ENCODE measurements at regions not wholly inside any gene's neighbourhood (a gene's known extent, or its start where the extent isn't known, plus 50 kb on each side); places are given as distances from the start of the nearest gene placed in this dataset.

DNA sequence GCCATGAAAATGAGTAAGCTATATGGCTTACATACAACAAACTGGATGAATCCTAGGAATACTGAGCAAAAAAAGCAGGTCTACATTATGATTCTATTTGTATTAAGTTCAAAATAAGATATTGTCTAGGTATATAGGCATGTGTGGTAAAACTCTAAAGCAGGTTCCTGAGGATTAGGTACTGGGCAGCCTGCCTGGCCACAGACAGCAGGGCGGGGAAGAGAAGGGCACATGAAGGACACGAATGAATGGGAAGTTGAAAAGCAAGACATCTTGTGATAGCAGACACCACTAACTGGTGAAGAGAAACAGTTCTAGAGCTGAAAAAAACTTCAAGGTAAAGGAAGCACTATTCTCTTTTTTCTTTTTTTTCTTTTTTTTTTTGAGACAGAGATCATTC is 72.6 kb upstream of the SLC4A11 start:
- no peak for DNase-seq
- no peak overlapping the region for H3K4me3 ChIP-seq (ENCODE audit: low read length)
- Mint-ChIP-seq H3K9me3 (no peaks in the 10 kb centered on the region), H3K36me3 (ENCODE audit: low read depth) (peaks cover 38% of the 10 kb centered on the region), H3K4me3 (no peak overlapping the region), H3K4me1 (ENCODE audit: low read depth) (no peaks in the 10 kb centered on the region), H3K27me3 (no peaks in the 10 kb centered on the region), H3K27ac (no peak overlapping the region)
- H3K4me1 ChIP-seq (ENCODE audit: insufficient read depth, low read length): no peaks in the 10 kb centered on the region
- H3K9me3 ChIP-seq (ENCODE audit: control insufficient read depth in 1 of 2, insufficient read depth in 1 of 2, low read length in 2 of 2): no peaks in the 10 kb centered on the region
- no peak for ATAC-seq (ENCODE audit: poor library complexity)
- CTCF ChIA-PET: no interaction called here
- intact Hi-C loops (cut with DNase I, micrococcal nuclease): loop anchor here in 1 of 2 experiments (10.0 kb wide), 1 partner anchor 627 kb away; no protein-coding TSS in a partner anchor
- H3K27me3 ChIP-seq (ENCODE audit: control insufficient read depth in 1 of 2, insufficient read depth in 2 of 2, low read length in 2 of 2): no peaks in the 10 kb centered on the region
- POLR2A ChIA-PET: no interaction called here
- H3K27ac ChIP-seq (ENCODE audit: low read depth in 1 of 2, low read length in 2 of 2): no peak overlapping the region
- H3K36me3 ChIP-seq (ENCODE audit: insufficient read depth, low read length): peaks cover 6% of the 10 kb centered on the region
- no peak for TF ChIP-seq CTCF (IDR thresholded peaks at IDR 0.05)

DNA sequence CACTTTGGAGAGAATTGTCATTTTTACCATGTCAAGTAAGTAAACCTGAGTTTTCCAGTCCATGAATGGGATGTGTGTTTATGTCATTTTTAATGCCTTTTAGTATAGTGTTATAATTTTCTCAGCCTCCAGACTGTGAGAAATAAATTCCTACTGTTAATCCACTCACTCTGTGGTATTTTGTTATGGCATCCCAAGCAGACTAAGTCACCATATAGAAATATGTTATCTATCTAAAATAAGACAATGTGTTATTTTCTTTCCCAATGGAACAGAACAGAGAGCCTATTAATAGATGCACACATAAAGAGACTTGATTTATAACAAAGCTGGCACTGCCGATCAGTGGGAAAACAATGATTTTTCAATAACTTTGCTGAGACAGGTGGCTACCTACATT is 70.2 kb upstream of the SLC4A11 start:
- CTCF ChIA-PET: no interaction called here
- no peak overlapping the region for H3K27ac ChIP-seq (ENCODE audit: low read depth in 1 of 2, low read length in 2 of 2)
- no peak overlapping the region for H3K4me3 ChIP-seq (ENCODE audit: low read length)
- H3K36me3 ChIP-seq (ENCODE audit: insufficient read depth, low read length): peaks cover 4% of the 10 kb centered on the region
- Mint-ChIP-seq H3K27me3 (no peaks in the 10 kb centered on the region), H3K27ac (no peak overlapping the region), H3K4me3 (no peak overlapping the region), H3K36me3 (ENCODE audit: low read depth) (peaks cover 48% of the 10 kb centered on the region), H3K9me3 (no peaks in the 10 kb centered on the region), H3K4me1 (ENCODE audit: low read depth) (no peaks in the 10 kb centered on the region)
- ATAC-seq (ENCODE audit: poor library complexity) (no peak), DNase-seq (no peak)
- intact Hi-C loops (cut with DNase I, micrococcal nuclease): no loop called here
- POLR2A ChIA-PET: no interaction called here
- no peaks in the 10 kb centered on the region for H3K27me3 ChIP-seq (ENCODE audit: control insufficient read depth in 1 of 2, insufficient read depth in 2 of 2, low read length in 2 of 2)
- no peaks in the 10 kb centered on the region for H3K4me1 ChIP-seq (ENCODE audit: insufficient read depth, low read length)
- no peak for TF ChIP-seq CTCF (IDR thresholded peaks at IDR 0.05)
- H3K9me3 ChIP-seq (ENCODE audit: control insufficient read depth in 1 of 2, insufficient read depth in 1 of 2, low read length in 2 of 2): no peaks in the 10 kb centered on the region

- Histone ChIP-seq H3K4me3 (ENCODE audit: low read length) (no peak overlapping the region), H3K36me3 (ENCODE audit: insufficient read depth, low read length) (peaks cover 3% of the 10 kb centered on the region), H3K9me3 (ENCODE audit: control insufficient read depth in 1 of 2, insufficient read depth in 1 of 2, low read length in 2 of 2) (no peaks in the 10 kb centered on the region), H3K27me3 (ENCODE audit: control insufficient read depth in 1 of 2, insufficient read depth in 2 of 2, low read length in 2 of 2) (no peaks in the 10 kb centered on the region), H3K27ac (ENCODE audit: low read depth in 1 of 2, low read length in 2 of 2) (no peak overlapping the region), H3K4me1 (ENCODE audit: insufficient read depth, low read length) (no peaks in the 10 kb centered on the region)
- Mint-ChIP-seq H3K27me3 (no peaks in the 10 kb centered on the region), H3K36me3 (ENCODE audit: low read depth) (peaks cover 38% of the 10 kb centered on the region), H3K27ac (no peak overlapping the region), H3K4me3 (no peak overlapping the region), H3K4me1 (ENCODE audit: low read depth) (no peaks in the 10 kb centered on the region), H3K9me3 (no peaks in the 10 kb centered on the region)
- POLR2A ChIA-PET: no interaction called here
- intact Hi-C loops (cut with DNase I, micrococcal nuclease): no loop called here
- no peak for ATAC-seq (ENCODE audit: poor library complexity)
- DNase-seq: no peak
- CTCF ChIA-PET: no interaction called here
- TF ChIP-seq CTCF (IDR thresholded peaks at IDR 0.05): no peak
Measured at GRCh38 chr20:3307725-3308124, 68.7 kb upstream of the SLC4A11 start.

Data from CD4-positive, alpha-beta T cell (primary cell).